NCI-H1436 (cell line): ENCODE measurements at regions not wholly inside any gene's neighbourhood (a gene's known extent, or its start where the extent isn't known, plus 50 kb on each side); places are given as distances from the start of the nearest gene placed in this dataset.
"Not testable (repeated sequence)": the region's sequence is repeated elsewhere in the genome, so short reads cannot be mapped to it uniquely, and the experiment has no call there.

Experiments used
- DNase-seq: peaks from one replicate; lab custom pipeline; 2025; lab: John Stamatoyannopoulos, UW

DNA sequence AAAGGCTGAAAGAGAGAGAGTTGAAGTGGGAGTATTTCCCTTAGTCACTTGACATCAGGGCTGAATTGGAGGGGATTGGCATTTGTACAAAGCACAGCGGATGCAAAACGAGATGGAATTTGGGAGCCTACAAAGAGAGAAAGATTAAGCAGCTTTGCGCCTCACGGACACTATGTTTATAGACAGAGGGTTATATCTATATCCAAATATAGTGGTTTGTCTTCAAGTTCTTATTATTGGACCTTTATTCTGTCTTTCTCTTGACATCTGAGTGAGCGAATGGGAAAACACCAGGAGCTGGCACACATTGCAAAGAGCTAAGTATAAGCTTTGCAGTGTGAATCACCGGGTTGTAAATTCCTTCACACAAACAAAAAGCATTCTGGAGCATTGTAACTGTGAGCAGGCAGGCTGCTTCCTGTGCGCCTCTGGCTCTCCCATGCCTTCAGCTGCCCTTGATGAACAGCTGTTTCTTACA, 500.2 kb downstream of the STIM2 start:
- no peak for DNase-seq

DNA sequence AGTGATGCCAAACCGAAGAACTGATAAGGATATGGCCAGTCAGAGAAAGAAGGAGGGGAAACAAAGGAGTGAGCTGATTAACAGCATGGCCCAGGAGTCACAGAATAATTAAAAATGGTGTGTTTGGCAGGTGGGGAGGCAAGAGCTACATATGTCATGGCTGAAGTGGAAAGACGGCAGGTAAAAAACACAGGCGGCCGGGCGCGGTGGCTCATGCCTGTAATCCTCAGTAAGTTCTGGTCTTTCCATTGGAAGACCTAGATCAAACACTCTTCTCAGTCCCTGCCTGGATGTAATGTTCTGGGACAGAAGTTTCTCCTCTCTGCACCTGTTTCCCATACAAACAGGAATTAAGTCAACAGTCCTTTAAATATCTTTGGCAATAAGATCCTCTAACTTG, 503.9 kb downstream of the STIM2 start:
- DNase-seq: no peak

DNA sequence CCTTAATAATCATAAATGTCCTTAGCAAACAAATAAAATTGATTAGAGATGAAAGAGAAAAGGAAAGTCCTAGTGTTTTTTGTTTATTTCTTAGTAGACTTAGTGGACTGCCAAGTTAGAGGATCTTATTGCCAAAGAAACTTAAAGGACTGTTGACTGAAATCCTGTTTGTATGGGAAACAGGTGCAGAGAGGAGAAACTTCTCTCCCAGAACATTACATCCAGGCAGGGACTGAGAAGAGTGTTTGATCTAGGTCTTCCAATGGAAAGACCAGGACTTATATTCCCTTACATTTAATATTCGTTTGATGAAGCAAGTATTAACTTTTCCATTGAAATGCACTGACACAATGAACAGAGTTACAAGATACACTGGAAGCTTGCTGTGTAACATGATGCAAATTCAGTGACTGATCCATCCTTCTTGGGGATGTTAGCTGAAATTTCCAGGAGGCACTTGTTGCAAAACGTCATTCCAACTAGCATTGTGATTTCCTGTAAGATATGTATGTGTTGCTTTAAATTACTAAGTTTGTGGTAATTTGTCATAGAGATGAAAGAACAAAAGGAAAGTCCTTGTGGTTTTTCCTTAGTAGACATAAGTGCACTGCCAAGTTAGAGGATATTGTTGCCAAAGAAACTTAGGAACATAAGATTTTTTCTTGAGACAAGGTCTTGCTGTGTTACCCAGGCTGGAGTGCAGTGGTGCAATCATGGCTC, 505.6 kb downstream of the STIM2 start:
- no peak for DNase-seq

DNA sequence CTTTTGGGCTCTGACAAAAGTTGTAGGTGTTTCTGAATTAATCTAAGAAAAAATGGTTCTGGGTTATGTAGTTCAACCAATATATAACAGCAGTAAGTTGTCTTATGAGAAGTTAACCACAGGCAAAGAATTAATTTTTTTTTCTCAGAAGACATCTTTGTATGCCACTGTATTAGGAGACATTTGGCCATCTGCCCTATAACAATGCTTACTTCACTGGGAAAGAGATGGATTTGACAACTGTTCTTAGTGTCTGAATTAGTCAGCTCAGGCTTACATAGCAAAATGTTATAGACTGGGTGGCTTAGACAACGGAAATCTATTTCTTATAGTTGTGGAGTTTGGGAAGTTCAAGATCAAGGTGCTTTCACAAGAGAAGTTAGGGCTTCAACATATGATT, 508.1 kb downstream of the STIM2 start:
- DNase-seq: no peak

DNA sequence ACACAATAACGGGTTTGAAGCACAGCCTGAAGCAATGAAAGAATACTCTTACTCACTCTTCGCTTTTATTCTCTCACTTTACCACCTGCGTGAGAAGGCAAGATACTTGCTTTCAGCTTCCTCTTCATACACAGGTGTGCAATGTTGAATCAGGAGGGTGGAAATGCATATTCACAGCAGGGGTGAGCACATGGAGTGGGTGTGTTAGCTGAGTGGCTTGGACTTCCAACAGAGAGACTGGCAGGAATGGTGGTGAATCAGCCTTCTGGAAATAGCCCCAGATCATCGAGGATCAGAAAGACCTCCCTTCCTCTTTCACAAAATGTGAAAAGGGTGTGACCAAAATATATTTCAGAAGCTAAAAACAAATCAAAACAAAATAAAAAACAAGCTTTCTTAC, 521.2 kb downstream of the STIM2 start:
- DNase-seq: no peak

DNA sequence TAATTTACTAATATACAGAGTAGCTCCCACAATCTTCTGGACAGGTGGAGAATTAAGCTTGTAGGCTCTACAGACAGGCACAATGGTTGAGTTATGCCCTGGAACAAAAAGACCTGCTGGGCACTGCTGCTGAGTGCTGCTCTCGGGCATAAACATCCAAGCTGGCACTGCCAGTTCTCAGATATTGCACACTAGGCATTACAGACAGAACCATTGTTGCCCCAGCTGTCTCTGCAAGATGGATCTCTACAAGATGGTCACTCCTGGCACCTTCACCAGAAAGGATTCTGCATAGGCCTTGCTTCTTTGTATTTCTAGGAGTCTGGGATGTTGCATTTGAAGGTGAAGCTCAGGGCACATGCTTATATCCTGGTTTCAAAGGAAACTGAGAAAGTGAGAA, 527.1 kb downstream of the STIM2 start:
- no peak for DNase-seq

DNA sequence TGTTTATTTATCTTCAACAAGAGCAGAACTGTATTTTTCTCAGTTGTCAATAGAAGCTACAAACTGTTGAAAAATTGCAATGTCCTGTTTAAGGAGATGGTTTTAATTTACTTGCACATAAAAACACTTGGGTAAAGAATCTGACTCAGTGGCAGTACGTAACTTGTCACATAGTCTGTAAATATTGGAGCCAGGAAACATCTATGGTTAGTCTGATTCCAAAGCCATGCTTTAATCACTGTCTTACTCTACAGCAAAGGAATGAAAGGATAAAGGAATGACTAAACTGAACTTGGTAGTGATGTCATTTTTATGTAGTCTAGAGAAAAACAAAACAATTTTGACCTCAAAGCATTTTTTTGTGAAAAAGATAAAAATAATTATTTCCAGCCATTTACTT, 537.2 kb downstream of the STIM2 start:
- DNase-seq: no peak

DNA sequence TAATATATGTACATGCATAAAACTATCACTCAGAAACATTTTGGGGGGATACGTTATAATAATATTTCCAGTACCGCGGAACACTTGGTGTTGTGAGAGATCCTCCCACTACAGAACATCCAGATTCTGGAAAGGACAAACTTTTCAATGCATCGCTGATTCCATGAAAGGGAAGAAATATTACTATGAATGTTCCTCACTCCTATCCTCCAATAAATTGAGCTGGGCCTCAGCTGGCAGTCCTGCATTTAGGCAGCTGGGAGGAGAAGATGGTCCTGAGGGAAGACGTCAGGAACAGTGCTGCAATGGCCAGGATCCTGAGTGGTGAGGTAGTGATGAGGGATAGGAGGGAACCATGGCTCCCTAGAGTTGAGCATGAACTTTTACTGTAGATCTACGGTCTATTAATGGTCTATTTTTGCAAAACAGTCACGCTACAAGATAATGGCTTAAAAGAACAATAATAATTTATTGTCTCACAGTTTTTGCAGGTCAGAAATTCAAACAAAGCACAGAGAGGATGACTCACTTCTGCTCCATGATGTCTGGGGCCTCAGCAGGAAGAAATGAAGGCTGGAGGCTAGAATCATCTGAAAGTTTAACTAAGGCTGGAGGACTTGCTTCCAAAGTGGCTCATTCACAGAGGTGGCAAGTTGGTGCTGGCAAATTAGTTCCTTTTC, 538.1 kb downstream of the STIM2 start:
- no peak for DNase-seq

DNA sequence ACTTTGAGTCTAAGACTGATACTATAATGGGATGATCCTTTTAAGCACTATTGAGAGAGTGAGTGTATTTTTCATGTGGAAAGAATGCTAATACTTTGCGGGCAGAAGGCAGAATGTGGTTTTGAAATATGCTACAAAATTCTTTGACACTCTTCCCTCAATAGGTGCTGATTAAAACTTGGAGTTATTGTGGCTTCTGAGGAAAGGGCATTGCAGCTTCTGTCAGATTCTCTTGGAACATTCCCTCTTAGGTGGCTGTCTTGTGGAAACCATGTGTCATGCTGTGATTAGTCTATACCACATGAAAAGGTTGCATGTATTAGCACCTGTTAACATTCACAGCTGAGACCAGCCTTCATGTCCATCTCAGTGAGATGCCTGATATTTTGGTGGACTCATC, 547.0 kb downstream of the STIM2 start:
- DNase-seq: no peak

DNA sequence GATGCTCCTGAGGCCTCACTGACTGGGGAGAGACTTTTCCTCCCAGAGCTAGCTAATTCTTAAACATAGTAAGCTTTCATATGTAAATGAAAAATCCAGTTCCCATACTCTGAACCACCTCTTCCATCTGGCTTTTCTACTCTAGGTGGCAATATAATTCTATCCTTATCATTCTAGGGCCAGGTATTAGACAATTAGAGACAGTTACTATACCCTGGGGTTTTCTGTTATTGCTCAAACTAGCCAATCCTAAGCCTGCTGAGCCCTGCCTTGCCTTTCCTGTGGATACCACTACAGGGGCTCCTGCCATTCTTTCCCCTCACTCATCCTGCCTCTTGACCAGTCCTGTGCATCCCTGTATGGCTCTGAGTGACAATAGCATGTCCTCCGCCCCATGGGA, 552.0 kb downstream of the STIM2 start:
- DNase-seq: no peak

DNA sequence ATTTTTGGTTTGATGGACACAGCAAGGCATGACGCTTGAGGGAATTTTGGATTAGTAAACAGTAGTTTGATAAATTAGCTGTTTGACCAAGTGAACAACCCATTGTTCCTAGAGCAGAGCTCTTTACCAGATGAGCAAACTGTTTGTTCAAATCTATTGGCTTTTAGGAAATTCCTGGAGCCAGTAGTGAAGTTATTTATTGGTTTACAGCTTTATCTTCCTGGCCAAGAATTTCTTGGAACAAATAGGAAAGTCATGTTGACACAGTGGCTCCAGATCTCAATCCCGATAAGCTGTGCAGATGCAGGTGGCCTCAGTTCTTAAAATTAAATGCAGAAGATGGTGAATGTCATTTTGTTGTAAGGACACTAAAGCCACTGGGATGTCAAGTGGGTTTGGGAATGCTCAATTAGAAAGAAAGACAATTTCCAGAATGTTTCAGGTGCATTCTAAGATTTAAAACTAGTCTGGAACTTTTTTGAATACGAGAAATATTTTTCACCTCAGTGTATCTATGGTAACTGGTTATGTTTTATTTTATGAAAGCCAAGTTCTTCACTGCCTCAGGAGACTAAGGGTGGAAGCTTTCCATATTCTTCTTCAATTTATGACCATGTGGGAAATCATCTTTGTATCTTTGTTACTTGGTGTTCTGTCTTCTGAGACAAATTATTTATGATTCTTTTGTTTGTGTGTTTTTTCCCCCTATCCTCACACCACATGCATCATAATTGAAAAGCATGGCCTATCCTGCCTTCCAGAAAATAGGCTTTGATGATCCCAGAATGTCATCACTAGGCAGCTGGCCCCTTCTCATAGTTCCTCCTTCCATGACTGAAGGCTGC, 554.5 kb downstream of the STIM2 start:
- DNase-seq: no peak

DNA sequence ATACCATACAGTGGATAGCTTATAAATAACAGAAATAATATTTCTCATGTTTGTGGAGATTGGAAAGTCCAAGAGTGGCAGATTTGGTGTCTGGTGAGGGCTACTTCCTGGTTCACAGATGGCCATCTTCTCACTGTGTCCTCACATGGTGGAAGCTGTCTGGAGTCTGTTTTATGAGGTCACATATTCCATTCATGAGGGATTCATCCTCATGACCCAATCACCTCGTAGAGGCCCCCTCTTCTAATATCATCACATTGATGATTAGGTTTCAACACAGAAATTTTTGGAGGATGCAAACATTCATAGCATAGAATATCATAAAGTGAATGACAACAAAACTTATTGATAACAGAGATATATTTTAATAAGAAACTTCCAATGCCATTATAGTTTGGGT, 568.0 kb downstream of the STIM2 start:
- no peak for DNase-seq

DNA sequence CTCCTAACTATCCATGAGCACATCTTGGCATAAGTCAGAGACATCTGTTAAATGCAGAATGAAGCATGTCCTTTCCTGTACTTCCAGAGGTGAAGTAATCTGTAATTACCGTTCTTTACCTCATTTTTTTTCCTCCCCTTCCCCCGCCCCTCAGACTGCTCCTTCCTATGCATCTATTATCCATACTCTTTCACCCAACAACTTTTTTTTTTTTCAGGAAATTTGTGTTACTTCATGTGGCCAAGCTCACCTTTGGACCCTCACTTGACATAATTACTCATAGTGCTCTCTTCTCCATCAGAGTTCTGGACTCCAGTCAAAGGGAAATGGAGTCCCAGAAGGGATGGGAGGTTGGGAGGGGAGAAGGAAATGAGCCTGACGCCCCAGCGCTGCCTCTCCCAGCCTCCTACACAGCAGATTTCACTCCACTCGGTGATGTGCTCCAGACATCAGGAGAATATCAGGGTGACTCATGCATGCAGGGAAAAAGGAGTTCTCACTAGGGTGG, 568.8 kb downstream of the STIM2 start:
- no peak for DNase-seq

DNA sequence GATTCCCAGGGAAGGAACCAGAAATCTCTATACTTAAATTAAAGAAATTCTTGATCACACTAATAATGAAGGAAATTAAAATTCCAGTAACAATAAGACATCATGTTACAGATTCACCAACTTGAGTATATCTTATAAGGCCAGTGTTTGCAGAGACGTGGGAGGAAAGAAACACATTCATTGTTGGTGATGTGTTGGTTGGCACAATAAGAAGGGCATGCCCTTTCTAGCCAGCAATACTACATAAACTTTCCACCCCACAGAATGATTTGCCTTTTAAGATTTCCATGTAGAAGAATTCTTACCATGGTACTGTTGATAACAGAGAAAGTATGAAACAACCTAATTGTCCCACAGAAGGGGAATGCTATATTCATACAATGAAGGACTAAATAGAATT, 581.5 kb downstream of the STIM2 start:
- DNase-seq: no peak

DNA sequence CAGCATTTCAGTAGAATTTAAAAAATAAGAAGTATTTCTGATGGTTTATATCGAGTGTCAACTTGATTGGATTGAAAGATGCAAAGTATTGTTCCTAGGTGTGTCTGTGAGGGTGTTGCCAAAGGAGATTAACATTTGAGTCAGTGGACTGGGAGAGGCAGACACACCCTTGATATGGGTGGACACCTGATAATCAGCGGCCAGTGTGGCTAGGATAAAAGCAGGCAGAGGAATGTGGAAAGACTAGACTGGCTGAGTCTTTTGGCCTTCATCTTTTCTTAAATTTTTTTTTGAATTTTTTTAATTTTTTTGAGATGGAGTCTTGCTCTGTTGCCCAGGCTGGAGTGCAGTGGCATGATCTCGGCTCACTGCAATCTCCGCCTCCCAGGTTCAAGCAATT, 582.0 kb downstream of the STIM2 start:
- DNase-seq: not testable (repeated sequence)

DNA sequence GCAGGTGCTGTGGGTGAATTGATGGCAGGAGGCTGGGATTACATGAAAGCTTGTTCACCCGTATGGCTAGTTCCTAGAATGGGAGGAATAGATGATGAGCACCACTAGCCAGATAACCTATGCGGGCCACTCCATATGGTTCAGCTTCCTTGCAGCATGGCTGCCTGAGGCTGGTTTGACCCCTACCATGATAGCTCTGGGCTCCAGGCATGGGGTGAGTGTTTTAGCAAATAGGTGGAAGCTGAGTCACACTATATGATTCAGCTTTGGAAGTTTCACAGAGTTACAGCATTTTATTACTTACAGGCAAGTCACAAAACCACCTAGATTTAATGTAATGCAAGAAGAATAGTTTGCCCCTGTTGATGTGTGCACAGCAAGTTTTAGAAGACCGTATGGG, 603.2 kb downstream of the STIM2 start:
- DNase-seq: no peak

DNA sequence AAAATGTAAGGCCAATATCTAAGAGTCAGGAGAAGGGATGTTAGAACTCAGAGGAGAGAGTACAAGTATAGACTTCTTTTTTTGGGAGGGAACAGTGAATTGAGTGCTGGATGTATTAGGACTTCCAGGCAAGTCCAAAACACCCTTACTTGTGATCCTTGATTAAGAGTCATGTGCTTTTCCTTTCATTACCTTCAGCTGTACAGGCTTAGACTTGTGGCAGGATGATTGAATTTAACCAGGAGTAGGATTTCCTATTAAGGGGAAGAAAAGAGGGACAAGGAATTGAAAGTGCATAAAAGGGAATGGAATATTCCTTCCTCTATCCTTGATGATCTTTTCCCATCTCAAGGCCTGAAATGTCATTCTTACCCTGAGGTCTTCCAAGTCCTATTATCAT, 606.7 kb downstream of the STIM2 start:
- DNase-seq: no peak

DNA sequence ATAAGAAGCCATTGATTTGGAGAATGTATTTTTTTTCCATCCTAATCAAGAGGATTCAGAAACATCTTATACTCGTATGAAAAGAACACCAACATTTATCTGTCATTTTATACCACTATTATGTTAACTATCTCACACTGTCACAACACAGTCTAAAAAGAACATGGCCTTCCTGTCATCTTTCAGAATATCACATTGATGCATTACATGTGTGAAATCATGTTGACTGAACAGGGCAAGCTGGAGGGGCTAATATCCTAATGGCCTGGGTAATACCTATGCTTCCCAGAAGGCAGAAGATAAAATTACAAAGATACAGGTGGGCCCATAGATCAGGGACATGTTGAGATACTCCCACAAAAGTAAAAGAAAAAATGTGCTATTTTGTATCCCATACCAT, 611.7 kb downstream of the STIM2 start:
- no peak for DNase-seq

DNA sequence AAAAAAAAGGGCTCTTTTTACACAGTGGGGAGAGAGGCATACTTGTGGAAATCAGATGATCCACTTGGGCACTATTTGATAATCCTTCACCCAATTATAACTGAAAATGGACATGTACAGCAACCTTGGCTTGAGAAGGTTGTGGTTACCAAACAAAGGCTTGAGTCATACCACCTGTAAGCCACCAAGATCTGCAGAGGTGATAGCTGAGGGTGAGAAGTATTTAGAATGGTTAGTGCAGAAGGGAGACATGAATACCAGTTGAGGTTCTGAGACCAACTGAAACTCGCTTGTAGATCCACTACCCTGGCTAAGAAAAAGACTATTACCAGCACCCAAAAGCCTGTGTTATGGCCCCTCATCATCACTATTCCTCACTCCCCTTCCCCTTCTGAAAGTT, 614.0 kb downstream of the STIM2 start:
- DNase-seq: no peak

DNA sequence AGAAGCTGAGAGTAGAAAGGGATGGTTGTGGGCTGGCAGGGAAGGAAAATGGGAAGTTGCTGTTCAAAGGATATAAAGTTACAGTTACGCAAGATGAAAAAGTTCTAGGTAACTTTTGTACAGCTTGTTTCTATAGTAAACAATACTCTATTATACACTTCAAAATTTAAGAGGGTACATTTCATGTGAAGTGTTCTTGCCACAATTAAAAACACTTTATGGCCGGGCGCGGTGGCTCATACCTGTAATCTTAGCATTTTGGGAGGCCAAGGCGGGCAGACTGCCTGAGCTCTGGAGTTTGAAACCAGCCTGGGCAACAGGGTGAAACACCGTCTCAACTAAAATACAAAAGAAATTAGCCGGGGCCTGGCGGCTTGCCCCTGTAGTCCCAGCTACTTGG, 623.6 kb downstream of the STIM2 start:
- no peak for DNase-seq

DNA sequence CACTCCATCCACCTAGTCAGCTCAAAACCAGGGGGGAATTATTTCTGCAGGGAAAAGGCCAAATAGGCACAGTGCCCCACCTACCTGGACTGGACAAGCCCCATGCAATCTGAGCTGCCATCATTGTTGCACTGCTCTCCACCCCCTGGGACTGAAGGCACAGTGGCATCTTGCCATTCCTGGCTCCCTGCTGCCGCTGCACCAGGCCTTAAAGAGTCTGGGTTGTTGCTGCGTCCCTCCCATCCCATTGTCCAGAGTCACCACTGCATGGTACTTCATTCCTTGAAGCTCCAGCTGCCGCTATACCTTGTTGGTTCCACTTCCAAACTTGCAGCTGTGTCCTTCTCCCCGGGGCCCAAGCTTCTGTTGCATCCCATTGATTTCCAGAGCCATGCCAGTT, 629.7 kb downstream of the STIM2 start:
- DNase-seq: no peak

DNA sequence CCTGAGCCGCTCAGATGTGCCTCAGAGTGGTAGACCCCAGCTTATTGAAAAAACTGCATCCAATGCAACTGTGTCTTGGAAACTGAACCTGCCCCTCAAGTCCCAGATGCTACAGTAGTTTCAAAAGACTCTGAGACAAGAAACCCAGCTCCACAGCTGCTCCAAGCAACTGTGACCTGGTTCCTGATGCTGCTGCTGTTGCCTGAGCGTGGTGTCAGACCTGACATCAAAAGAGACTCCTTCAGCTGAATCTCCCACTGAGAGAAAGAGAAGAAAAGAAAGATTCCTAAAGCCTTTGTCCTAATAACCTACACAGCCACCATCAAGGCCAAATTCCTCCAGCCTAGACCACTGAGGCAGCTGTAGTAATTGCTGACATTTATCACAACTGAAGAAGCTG, 630.1 kb downstream of the STIM2 start:
- DNase-seq: no peak

DNA sequence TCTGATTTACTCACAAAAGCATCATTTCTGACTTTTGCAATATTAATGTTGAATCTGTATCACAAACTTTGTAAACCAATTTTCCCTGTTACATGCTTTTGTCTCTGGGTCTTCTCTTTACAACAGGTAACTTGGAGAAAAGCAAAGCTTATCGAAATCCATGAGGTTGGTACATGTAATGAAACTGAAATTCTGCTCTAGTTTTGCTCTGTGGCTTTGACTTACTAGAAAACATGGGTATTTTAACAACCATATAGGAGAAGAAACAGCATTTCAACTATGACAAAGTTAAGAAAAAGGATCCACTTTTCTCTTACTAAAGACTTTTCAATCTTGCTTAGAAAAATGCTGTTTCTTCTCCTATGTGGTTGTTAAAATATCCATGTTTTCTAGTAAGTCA, 645.8 kb downstream of the STIM2 start:
- no peak for DNase-seq
